IMR-90 (cell line): ENCODE measurements at regions not wholly inside any gene's neighbourhood (a gene's known extent, or its start where the extent isn't known, plus 50 kb on each side); places are given as distances from the start of the nearest gene placed in this dataset.

Experiments
- ATAC-seq: fragments of 200-7000 bp; cut with Tn5 transposase; 2 replicates; pipeline ENCODE4 v1.9.1; 2020; ENCODE audit warnings: low read depth, mild to moderate bottlenecking, moderate library complexity
- BruUV-seq: library from RNA; stranded (reverse); fragments of 400-500 nt; replicated peaks from 2 replicates; lab custom pipeline; 2021; lab: Mats Ljungman, UMichigan
- CTCF ChIA-PET: fragments of 300-600 bp; formaldehyde crosslinking; extraction: SDS; loops from one replicate; lab custom pipeline; 2021; ENCODE audit warnings: antibody characterized with exemption; lab: Yijun Ruan, JAX
- POLR2A ChIA-PET: fragments of 300-600 bp; sonication (Branson Sonifier 250); formaldehyde crosslinking; loops from one replicate; lab custom pipeline; 2022; ENCODE audit warnings: antibody characterized with exemption; ENCODE audit not compliant: unreplicated experiment; lab: Charles Lee
- DNase-seq: peaks from one replicate; pipeline ENCODE4 v3.0.0; 2013
- H2AFZ ChIP-seq: replicated peaks from 2 replicates; pipeline ENCODE3; 2013; ENCODE audit warnings: low read length, mild to moderate bottlenecking; ENCODE audit not compliant: poor library complexity
- H2AK5ac ChIP-seq: 2 replicates; pipeline ENCODE4 v1.6.1; 2013; ENCODE audit warnings: low read depth, low read length, inconsistent platforms
- H2AK9ac ChIP-seq: replicated peaks from 2 replicates; pipeline ENCODE3; 2013; ENCODE audit warnings: mild to moderate bottlenecking, low read depth, low read length, moderate library complexity; ENCODE audit not compliant: poor library complexity
- H2BK120ac ChIP-seq: 2 replicates; pipeline ENCODE4 v1.6.1; 2013; ENCODE audit warnings: low read depth, low read length, inconsistent platforms
- H2BK15ac ChIP-seq: 3 replicates; pipeline ENCODE4 v1.6.1; 2013; ENCODE audit warnings: low read depth, low read length, inconsistent platforms
- H2BK20ac ChIP-seq: 2 replicates; pipeline ENCODE4 v1.6.1; 2013; ENCODE audit warnings: low read depth, mild to moderate bottlenecking, inconsistent platforms, low read length, moderate library complexity
- H2BK5ac ChIP-seq: 2 replicates; pipeline ENCODE4 v1.6.1; 2013; ENCODE audit warnings: mild to moderate bottlenecking, low read depth, low read length, inconsistent platforms; ENCODE audit not compliant: poor library complexity, severe bottlenecking
- H3K14ac ChIP-seq: replicated peaks from 2 replicates; pipeline ENCODE4 v1.6.1; 2013; ENCODE audit warnings: low read depth, low read length, inconsistent platforms
- H3K18ac ChIP-seq: 2 replicates; pipeline ENCODE4 v1.6.1; 2013; ENCODE audit warnings: low read depth, low read length, control low read depth
- H3K23ac ChIP-seq: 2 replicates; pipeline ENCODE4 v1.6.1; 2013; ENCODE audit warnings: low read depth, low read length, inconsistent platforms
- H3K27ac ChIP-seq: 2 replicates; pipeline ENCODE4 v1.5.1; 2013; ENCODE audit warnings: mild to moderate bottlenecking, control low read depth, low read length; ENCODE audit not compliant: insufficient read depth
- H3K27me3 ChIP-seq: 2 replicates; pipeline ENCODE4 v1.6.1; 2013; ENCODE audit warnings: low read length; ENCODE audit not compliant: control insufficient read depth, insufficient read depth
- H3K36me3 ChIP-seq: 2 replicates; pipeline ENCODE4 v1.6.1; 2013; ENCODE audit warnings: low read length, mixed read lengths; ENCODE audit not compliant: control insufficient read depth, insufficient read depth
- H3K4ac ChIP-seq: 2 replicates; pipeline ENCODE4 v1.6.1; 2013; ENCODE audit warnings: low read depth, low read length, inconsistent platforms
- H3K4me1 ChIP-seq: 2 replicates; pipeline ENCODE4 v1.6.1; 2013; ENCODE audit warnings: low read length, mixed read lengths; ENCODE audit not compliant: control insufficient read depth, insufficient read depth
- H3K4me2 ChIP-seq: 2 replicates; pipeline ENCODE4 v1.6.1; 2013; ENCODE audit warnings: low read depth, mild to moderate bottlenecking, control low read depth, low read length, moderate library complexity
- H3K4me3 ChIP-seq: 2 replicates; pipeline ENCODE4 v1.5.1; 2013; ENCODE audit warnings: low read depth, mild to moderate bottlenecking, control low read depth, low read length, moderate library complexity; ENCODE audit not compliant: insufficient read depth
- H3K56ac ChIP-seq: 2 replicates; pipeline ENCODE4 v1.6.1; 2013; ENCODE audit warnings: low read length, inconsistent platforms; ENCODE audit not compliant: insufficient read depth; ENCODE audit errors: extremely low read depth
- H3K79me1 ChIP-seq, 2 experiments: 2 replicates each; pipeline ENCODE4 v1.6.1; 2013; ENCODE audit warnings: low read length in 2 of 2, inconsistent platforms in 1 of 2, low read depth in 1 of 2
- H3K9ac ChIP-seq: 2 replicates; pipeline ENCODE4 v1.6.1; 2013; ENCODE audit warnings: low read depth, low read length, control low read depth
- H3K9me1 ChIP-seq: 2 replicates; pipeline ENCODE4 v1.6.1; 2013; ENCODE audit warnings: low read length, inconsistent platforms; ENCODE audit not compliant: insufficient read depth
- H3K9me3 ChIP-seq: 2 replicates; pipeline ENCODE4 v1.6.1; 2013; ENCODE audit warnings: low read length; ENCODE audit not compliant: control insufficient read depth, insufficient read depth
- H4K20me1 ChIP-seq: 2 replicates; pipeline ENCODE4 v1.6.1; 2013; ENCODE audit warnings: low read length, inconsistent platforms; ENCODE audit not compliant: insufficient read depth
- H4K5ac ChIP-seq: 2 replicates; pipeline ENCODE4 v1.6.1; 2013; ENCODE audit warnings: mild to moderate bottlenecking, low read depth, low read length, control low read depth
- H4K8ac ChIP-seq, 2 experiments: 2 replicates each; pipeline ENCODE4 v1.6.1; 2013; ENCODE audit warnings: low read depth in 2 of 2, low read length in 2 of 2, control low read depth in 1 of 2, inconsistent platforms in 1 of 2
- H4K91ac ChIP-seq: 2 replicates; pipeline ENCODE4 v1.6.1; 2013; ENCODE audit warnings: low read depth, low read length, inconsistent platforms; ENCODE audit not compliant: insufficient read depth
- BHLHE40 ChIP-seq: fragments of 150-350 bp; IDR thresholded peaks from 2 replicates; pipeline ENCODE4 v1.6.1; 2016; ENCODE audit warnings: mild to moderate bottlenecking, low read depth, low read length
- CEBPB ChIP-seq: IDR thresholded peaks from 2 replicates; pipeline ENCODE4 v1.6.1; 2012; ENCODE audit warnings: low read depth, low read length, improper control_type of control experiment
- CHD1 ChIP-seq: IDR thresholded peaks from 2 replicates; pipeline ENCODE4 v1.6.1; 2012; ENCODE audit warnings: low read depth, low read length, improper control_type of control experiment
- CTCF ChIP-seq: conservative IDR thresholded peaks from 2 replicates; pipeline ENCODE4 v1.5.1; 2012; ENCODE audit warnings: mild to moderate bottlenecking, low read depth, low read length, improper control_type of control experiment
- ELK1 ChIP-seq: fragments of 150-350 bp; IDR thresholded peaks from 2 replicates; pipeline ENCODE4 v1.6.1; 2016; ENCODE audit warnings: low read depth, mild to moderate bottlenecking, low read length, moderate library complexity, borderline replicate concordance
- FOS ChIP-seq: fragments of 150-350 bp; IDR thresholded peaks from 2 replicates; pipeline ENCODE4 v1.6.1; 2016; ENCODE audit warnings: low read depth, low read length
- MAFK ChIP-seq: IDR thresholded peaks from 2 replicates; pipeline ENCODE4 v1.6.1; 2012; ENCODE audit warnings: low read depth, low read length, improper control_type of control experiment
- MAZ ChIP-seq: IDR thresholded peaks from 2 replicates; pipeline ENCODE4 v1.6.1; 2012; ENCODE audit warnings: low read depth, mild to moderate bottlenecking, low read length, improper control_type of control experiment, moderate library complexity, borderline replicate concordance
- MXI1 ChIP-seq: IDR thresholded peaks from 2 replicates; pipeline ENCODE4 v1.6.1; 2012; ENCODE audit warnings: low read depth, mild to moderate bottlenecking, low read length, moderate library complexity, borderline replicate concordance
- NFE2L2 ChIP-seq: fragments of 150-350 bp; IDR thresholded peaks from 2 replicates; pipeline ENCODE4 v1.6.1; 2016; ENCODE audit warnings: low read depth, mild to moderate bottlenecking, low read length
- RAD21 ChIP-seq: IDR thresholded peaks from 2 replicates; pipeline ENCODE4 v1.6.1; 2012; ENCODE audit warnings: low read length, improper control_type of control experiment
- RCOR1 ChIP-seq: IDR thresholded peaks from 2 replicates; pipeline ENCODE4 v1.6.1; 2012; ENCODE audit warnings: mild to moderate bottlenecking, low read length, improper control_type of control experiment; ENCODE audit not compliant: insufficient replicate concordance
- RFX5 ChIP-seq: IDR thresholded peaks from 2 replicates; pipeline ENCODE4 v1.8.0; 2012; ENCODE audit warnings: low read depth, mild to moderate bottlenecking, low read length, moderate library complexity
- SMC3 ChIP-seq: fragments of 150-350 bp; IDR thresholded peaks from 2 replicates; pipeline ENCODE4 v1.6.1; 2016; ENCODE audit warnings: low read depth, mild to moderate bottlenecking, antibody characterized with exemption, low read length, moderate library complexity
- WGBS, 2 experiments: methylation state at CpG; one replicate each; pipeline versions ENCODE4 v1.1.5 to v1.1.7; 2013; ENCODE audit warnings: missing lambda C conversion rate in 2 of 2; ENCODE audit not compliant: insufficient read length in 1 of 2; ENCODE audit errors: extremely low coverage in 2 of 2; 5-methylcytosine and 5-hydroxymethylcytosine counted together
- dilution Hi-C: fragments of 300-500 bp; cut with HindIII; formaldehyde crosslinking; loops from one replicate; pipeline ENCODE4 v1.14.3; 2018; ENCODE audit warnings: low sequenced_read_pairs; ENCODE audit not compliant: unreplicated experiment
- in situ Hi-C: fragments of 300-500 bp; cut with MboI; formaldehyde crosslinking; loops from 3 replicates; pipeline ENCODE4 v1.14.3; 2019; ENCODE audit warnings: low sequenced_read_pairs, inconsistent platforms, mixed read lengths
- intact Hi-C: fragments of 100-400 bp; cut with micrococcal nuclease; formaldehyde crosslinking; loops from 2 replicates; pipeline ENCODE4 v1.10.0; 2022
- TF ChIP-seq, protein P1 (sequence below): fragments of 150-350 bp; IDR thresholded peaks from 2 replicates; pipeline ENCODE4 v1.6.1; 2017; ENCODE audit warnings: mild to moderate bottlenecking, antibody characterized with exemption, low read length, low read depth

- no peak overlapping the region for H2AK5ac ChIP-seq
- no peak overlapping the region for H3K14ac ChIP-seq
- intact Hi-C loops (no loop called here), in situ Hi-C loops (no loop called here), dilution Hi-C loops (no loop called here)
- H2BK5ac ChIP-seq, result no peak overlapping the region
- no peaks in the 10 kb centered on the region for H3K9me3 ChIP-seq
- CTCF ChIA-PET, result interaction anchor here (1.1 kb wide), 1 partner anchor 22 kb away, joined by 3 read pairs; no protein-coding TSS in a partner anchor
- H2BK120ac ChIP-seq, result no peak overlapping the region
- no peaks in the 10 kb centered on the region for H4K20me1 ChIP-seq
- no peak overlapping the region for H2BK15ac ChIP-seq
- H2AK9ac ChIP-seq, result no peak overlapping the region
- H3K9me1 ChIP-seq, result no peaks in the 10 kb centered on the region
- H4K91ac ChIP-seq, result no peak overlapping the region
- H3K18ac ChIP-seq, result no peak overlapping the region
- no peak for DNase-seq
- ATAC-seq, result no peak
- TF ChIP-seq FOS (no peak), MAFK (no peak), RAD21 (no peak), MXI1 (no peak), RFX5 (no peak), NFE2L2 (no peak), CHD1 (no peak), BHLHE40 (no peak), CTCF (no peak), ELK1 (no peak), SMC3 (no peak), RCOR1 (no peak), MAZ (no peak), CEBPB (no peak)
- TF ChIP-seq, protein P1, sequence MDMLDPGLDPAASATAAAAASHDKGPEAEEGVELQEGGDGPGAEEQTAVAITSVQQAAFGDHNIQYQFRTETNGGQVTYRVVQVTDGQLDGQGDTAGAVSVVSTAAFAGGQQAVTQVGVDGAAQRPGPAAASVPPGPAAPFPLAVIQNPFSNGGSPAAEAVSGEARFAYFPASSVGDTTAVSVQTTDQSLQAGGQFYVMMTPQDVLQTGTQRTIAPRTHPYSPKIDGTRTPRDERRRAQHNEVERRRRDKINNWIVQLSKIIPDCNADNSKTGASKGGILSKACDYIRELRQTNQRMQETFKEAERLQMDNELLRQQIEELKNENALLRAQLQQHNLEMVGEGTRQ, result no peak
- BruUV-seq, result no TSS peak
- no peak overlapping the region for H3K9ac ChIP-seq
- H3K27ac ChIP-seq, result no peak overlapping the region
- POLR2A ChIA-PET, result no interaction called here
- no peaks in the 10 kb centered on the region for H3K79me1 ChIP-seq
- no peaks in the 10 kb centered on the region for H3K36me3 ChIP-seq
- H4K8ac ChIP-seq, result no peak overlapping the region
- H4K5ac ChIP-seq, result no peak overlapping the region
- no peak overlapping the region for H3K4me3 ChIP-seq
- no peaks in the 10 kb centered on the region for H3K27me3 ChIP-seq
- no peaks in the 10 kb centered on the region for H3K4me1 ChIP-seq
- H3K56ac ChIP-seq, result no peak overlapping the region
- 86% methylated on average over 1 of the region's 1 CpG; no CpG with 5 or more reads in 1 of the 2 experiments for WGBS, 2 experiments
- no peak overlapping the region for H3K4me2 ChIP-seq
- H2BK20ac ChIP-seq, result no peak overlapping the region
- no peak overlapping the region for H3K23ac ChIP-seq
- no peak overlapping the region for H3K4ac ChIP-seq
- no peak overlapping the region for H2AFZ ChIP-seq
Measured at GRCh38 chr2:58732999-58733398, 491.9 kb upstream of the FANCL start.
